Hematopoietic multipotent progenitor cell treated with erythropoietin and hydrocortisone succinate and interleukin-3 and kit ligand, for 4 days (in vitro differentiated cells): ENCODE measurements at regions not wholly inside any gene's neighbourhood (a gene's known extent, or its start where the extent isn't known, plus 50 kb on each side); places are given as distances from the start of the nearest gene placed in this dataset.
"Not testable (repeated sequence)": the region's sequence is repeated elsewhere in the genome, so short reads cannot be mapped to it uniquely, and the experiment has no call there.

ENCODE experiments used
- DNase-seq: peaks from one replicate; pipeline ENCODE4 v3.0.0-alpha.2; 2015

GRCh38 chr7:124208173-124208572 lies 175.3 kb upstream of the TMEM229A start:
- no peak for DNase-seq

DNA sequence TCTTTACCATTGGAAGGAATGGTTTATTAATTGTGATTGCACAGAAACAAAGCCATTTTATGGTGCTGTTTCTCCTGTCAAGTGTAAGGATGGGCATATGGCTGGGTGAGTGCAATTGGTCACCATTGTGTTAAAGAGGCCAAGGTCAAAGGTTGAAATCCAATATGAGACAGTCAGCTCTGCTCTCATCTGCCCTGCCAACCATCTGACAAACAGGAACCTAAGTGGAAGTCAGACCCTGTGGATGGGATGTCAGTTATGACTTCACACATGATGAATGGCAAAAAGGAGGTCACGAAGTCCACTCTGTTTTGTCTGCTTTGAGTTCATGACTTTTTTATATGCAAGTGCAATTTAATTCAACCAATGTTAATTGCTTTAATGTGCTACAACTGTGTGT lies 172.7 kb upstream of the TMEM229A start:
- DNase-seq = no peak

DNA sequence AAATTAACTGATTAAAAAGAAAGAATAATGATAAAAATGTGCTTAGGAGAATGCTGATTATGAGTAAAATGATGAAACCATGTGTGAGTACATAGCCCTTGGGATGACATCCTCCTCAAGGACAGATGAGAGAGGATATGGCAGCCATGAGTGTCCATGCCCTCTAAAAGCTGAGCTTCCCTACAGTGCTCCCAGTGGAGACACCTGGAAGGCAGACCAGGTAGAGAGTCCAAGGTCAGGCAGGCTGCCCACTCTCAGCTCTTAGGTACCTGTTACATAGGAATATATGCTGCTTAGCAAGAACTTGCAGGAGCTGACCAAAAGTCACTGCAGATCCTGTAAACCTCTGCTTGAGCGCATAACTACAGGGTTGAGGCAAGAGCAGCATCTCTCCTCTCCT lies 169.7 kb upstream of the TMEM229A start:
- no peak for DNase-seq

- no peak for DNase-seq
These were observed 169.0 kb upstream of the TMEM229A start for GRCh38 chr7:124201768-124202349.

DNA sequence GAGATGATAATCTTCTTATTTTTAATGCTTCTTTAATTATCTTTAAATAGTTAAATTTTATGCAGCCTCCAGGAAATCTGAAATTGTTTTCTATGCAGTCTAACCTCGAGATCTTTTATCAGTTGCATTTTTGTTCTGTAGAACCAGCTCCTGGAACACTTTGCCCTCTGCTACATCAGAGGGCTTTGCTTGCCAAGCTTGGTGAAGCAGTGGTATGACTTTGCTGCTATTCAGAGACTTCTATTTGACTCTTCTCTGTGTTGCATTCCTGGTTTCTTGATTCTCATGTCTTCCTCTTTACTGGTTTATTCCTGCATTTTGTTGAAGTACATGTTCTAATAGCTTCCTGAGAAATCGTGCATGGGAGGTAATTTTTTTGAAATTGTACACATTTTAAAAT lies 163.7 kb upstream of the TMEM229A start:
- no peak for DNase-seq

DNA sequence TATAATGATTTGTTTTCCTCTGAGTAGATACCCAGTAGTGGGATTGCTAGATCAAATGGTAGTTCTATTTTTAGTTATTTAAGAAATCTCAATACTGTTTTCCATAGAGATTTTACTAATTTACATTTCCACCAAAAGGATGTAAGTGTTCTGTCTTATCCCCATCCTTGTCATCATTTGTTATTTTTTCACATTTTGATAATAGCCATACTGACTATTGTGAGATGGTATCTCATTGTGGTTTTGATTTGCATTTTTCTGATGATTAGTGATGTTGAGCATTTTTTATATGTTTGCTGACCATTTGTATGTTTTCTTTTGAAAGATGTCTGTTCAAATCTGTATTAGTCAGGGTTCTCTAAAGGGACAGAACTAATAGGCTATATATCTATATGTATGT lies 160.0 kb upstream of the TMEM229A start:
- no peak for DNase-seq

- no peak for DNase-seq
These were observed 158.8 kb upstream of the TMEM229A start for GRCh38 chr7:124191713-124192112.

GRCh38 chr7:124191030-124191429 lies 158.2 kb upstream of the TMEM229A start:
- DNase-seq = no peak

DNA sequence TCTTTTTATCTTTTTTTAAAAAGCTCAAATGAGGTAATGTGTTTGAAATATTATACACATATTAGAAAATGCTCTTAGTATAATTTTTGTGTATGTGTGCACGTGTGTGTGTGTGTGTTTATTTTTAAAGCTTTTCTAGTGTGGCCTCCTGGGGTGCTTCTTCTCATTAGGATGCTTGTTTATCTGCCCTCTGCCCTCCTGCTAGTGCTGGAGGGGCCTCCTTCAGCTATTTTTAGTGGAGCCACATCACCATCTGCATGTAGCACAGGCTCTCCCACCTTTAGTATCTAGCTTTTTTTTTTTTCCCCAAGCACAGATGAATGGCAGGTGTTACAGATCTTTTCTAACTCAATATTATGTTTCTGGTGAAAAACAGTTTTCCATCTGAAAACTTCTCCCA lies 155.7 kb upstream of the TMEM229A start:
- DNase-seq = no peak

DNA sequence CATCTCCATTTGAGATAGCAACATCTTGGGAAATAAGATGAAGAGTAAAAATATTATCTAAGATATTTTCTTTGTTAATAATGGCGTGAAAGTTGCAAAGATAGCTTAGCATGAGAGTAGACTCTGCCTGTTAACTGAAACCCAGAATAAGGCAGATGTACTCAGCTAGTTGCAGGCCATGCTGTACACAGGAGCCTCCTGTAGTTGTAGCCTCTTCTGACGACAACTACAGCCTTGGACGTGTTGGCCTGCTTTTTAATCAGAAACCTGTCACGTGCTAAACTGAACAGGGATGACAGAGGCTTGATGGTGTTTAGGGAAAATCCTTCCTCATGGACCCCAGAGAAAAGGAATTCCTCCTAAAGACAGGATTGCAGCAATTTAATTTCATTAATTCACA lies 155.1 kb upstream of the TMEM229A start:
- no peak for DNase-seq

- DNase-seq = no peak
These were observed 150.8 kb upstream of the TMEM229A start for GRCh38 chr7:124183649-124184048.

- no peak for DNase-seq
These were observed 146.8 kb upstream of the TMEM229A start for GRCh38 chr7:124179641-124180040.

DNA sequence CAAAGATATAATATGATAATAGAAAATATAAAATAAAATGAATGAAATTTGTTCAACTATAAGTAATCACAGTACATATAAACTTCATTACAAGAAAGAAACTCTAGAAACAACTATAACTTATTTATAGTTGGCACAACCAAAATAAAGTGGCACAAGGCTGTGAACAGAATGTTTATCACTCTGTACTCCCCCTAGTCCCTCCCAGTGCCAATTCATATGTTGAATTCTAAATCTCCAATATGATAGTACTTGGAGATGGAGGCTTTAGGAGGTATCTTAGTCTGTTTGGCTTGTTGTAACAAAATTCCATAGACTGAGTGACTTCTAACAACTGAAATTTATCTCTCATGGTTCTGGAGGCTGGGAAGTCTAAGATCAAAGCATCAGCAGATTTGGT lies 145.0 kb upstream of the TMEM229A start:
- DNase-seq = no peak

DNA sequence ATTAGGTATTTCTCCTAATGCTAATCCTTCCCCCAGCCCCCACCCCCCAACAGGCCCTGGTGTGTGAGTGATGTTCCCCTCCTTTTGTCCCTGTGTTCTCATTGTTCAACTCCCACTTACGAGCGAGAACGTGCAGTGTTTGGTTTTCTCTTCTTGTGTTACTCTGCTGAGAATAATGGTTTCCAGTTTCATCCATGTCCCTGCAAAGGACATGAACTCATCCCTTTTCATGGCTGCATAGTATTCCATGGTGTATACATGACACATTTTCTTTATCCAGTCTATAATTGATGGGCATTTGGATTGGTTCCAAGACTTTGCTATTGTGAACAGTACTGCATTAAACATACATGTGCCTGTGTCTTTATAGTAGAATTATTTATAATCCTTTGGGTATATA lies 138.9 kb upstream of the TMEM229A start:
- not testable (repeated sequence) for DNase-seq

- peak; percentile 14 for DNase-seq
These were observed 138.2 kb upstream of the TMEM229A start for GRCh38 chr7:124171068-124171467.

GRCh38 chr7:124168616-124169015 lies 135.7 kb upstream of the TMEM229A start:
- DNase-seq = no peak

GRCh38 chr7:124162667-124163066 lies 129.8 kb upstream of the TMEM229A start:
- DNase-seq = no peak

DNA sequence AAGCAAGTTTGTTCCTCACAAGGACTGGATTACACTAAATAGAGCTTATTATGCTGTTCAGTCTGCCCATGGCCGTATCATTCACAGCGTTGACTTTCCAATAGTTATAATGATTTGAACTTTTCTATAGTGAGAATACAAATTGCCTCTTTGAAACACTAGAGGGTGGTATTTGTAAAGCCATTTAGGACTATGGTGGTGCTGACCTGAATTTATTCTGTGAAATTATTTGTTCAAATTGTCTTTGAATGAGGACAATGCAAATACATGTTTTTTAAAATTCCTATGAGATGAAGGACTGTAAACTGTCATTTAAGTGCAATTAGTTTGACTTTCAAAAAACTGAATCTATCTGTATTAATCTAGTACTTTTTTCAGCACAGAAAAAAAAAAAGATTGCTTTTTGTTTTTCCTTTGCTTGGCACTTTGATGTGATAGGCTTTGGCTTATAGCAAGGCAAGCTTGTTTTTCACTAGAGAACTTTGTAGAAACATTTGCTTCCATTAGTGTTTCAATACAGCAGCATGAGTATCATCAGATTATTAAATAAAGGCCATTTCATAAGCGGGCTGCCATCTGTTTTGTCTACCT lies 122.7 kb upstream of the TMEM229A start:
- DNase-seq = peak; percentile 51

GRCh38 chr7:124152859-124153692 lies 120.2 kb upstream of the TMEM229A start:
- peak; percentile 42 for DNase-seq

DNA sequence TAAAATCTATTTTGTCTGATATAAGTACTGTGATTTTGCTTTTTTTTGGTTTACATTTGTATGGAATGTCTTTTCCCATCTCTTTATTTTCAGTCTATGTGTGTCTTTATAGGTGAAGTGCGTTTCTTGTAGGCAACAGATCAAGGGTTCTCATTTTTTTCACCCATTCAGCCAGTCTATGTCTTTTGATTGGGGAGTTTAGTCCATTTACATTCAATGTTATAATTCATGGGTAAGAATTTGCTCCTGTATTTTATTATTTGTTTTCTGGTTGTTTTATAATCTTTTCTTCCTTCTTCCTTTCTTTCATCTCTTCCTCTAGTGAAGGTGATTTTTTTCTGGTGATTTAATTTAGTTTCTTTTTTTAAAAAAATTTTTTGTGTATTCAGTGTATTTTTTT lies 104.8 kb upstream of the TMEM229A start:
- no peak for DNase-seq

DNA sequence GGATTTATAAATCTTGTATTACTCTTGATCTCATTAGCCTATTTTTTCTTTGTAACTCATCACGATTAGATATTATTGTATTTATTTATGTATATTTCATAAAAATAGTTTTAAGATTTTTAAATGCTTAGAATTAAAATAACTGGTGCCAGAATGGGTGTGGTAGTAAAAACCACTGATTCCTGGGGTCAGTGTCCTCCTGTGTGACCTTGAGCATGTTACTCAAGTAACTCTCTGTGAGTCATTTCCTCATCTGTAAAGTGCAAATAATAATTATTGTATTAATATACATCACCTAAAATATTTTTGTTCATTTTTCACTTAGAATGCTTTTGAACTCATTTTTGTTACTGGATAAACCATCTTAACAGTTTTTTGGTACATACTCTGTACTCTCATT lies 91.3 kb upstream of the TMEM229A start:
- no peak for DNase-seq

GRCh38 chr7:124120911-124121310 lies 88.0 kb upstream of the TMEM229A start:
- DNase-seq = no peak

DNA sequence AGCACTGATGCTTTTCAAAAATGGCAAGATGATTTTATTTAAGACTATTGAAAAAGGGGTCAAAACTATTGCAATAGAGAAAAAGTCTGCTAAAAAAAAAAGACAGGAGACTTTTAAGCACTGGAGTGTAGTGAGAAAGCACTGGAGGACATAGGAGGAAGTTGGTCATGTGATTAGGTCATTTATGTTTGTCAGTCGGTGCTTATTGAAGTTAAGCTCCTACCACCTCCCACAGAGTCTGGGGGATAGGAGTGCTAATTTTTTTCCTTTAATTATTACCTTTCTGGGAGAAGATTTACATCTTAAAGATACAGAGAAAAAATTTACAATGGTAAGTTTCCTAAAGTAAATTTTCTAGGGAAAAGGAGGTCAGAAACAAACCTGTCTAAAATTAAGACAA lies 80.2 kb upstream of the TMEM229A start:
- DNase-seq = peak; percentile 1

DNA sequence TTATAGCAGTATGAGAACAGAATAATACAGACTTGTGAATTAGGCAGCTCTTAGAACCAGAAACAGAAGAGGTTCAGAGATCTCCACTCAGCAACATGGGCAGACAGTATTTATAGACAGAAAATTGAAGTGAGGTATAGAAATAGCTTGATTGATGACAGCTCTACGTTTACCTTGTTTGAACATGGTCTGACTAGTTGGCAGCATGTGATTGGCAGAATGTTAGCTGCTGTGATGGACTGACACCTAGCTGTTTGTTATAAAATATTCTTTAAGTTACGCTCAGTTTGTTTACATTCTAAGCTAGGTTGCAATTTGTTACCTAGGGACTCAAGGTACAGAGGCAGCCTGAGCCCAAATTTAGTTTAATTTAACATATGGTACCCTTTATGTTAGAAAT lies 73.7 kb upstream of the TMEM229A start:
- no peak for DNase-seq
